ENCODE measurements at regions not wholly inside any gene's neighbourhood (a gene's known extent, or its start where the extent isn't known, plus 50 kb on each side); places are given as distances from the start of the nearest gene placed in this dataset.

- TF ChIP-seq CTCF (IDR thresholded peaks at IDR 0.05) (no peak), POLR2A (IDR thresholded peaks at IDR 0.05) (no peak)
Measured at GRCh38 chr13:109656206-109656605, 130.2 kb downstream of the IRS2 start.
